Retinal pigment epithelial cell (primary cell): ENCODE measurements at regions not wholly inside any gene's neighbourhood (a gene's known extent, or its start where the extent isn't known, plus 50 kb on each side); places are given as distances from the start of the nearest gene placed in this dataset.

Experiments used
- DNase-seq: peaks from one replicate; pipeline ENCODE4 v3.0.0-alpha.2; 2010; ENCODE audit warnings: low read depth
- H3K4me3 ChIP-seq: 2 replicates; pipeline ENCODE4 v1.5.1; 2011; ENCODE audit warnings: mild to moderate bottlenecking, low read length, control low read depth, moderate library complexity
- TF ChIP-seq, protein P1 (sequence below): conservative IDR thresholded peaks from 2 replicates; pipeline ENCODE4 v1.5.1; 2011; ENCODE audit warnings: low read depth, low read length, control low read depth, inconsistent platforms

- TF ChIP-seq, protein P1, sequence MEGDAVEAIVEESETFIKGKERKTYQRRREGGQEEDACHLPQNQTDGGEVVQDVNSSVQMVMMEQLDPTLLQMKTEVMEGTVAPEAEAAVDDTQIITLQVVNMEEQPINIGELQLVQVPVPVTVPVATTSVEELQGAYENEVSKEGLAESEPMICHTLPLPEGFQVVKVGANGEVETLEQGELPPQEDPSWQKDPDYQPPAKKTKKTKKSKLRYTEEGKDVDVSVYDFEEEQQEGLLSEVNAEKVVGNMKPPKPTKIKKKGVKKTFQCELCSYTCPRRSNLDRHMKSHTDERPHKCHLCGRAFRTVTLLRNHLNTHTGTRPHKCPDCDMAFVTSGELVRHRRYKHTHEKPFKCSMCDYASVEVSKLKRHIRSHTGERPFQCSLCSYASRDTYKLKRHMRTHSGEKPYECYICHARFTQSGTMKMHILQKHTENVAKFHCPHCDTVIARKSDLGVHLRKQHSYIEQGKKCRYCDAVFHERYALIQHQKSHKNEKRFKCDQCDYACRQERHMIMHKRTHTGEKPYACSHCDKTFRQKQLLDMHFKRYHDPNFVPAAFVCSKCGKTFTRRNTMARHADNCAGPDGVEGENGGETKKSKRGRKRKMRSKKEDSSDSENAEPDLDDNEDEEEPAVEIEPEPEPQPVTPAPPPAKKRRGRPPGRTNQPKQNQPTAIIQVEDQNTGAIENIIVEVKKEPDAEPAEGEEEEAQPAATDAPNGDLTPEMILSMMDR = no peak
- DNase-seq = no peak
- no peak overlapping the region for H3K4me3 ChIP-seq
Observed at GRCh38 chr7:94178230-94178629, 174.1 kb upstream of the BET1 start.

GRCh38 chr7:94179466-94179865, 175.3 kb upstream of the BET1 start:
- no peak for DNase-seq
- no peak overlapping the region for H3K4me3 ChIP-seq
- TF ChIP-seq, protein P1 = no peak

- DNase-seq = no peak
- H3K4me3 ChIP-seq = no peak overlapping the region
- TF ChIP-seq, protein P1 = no peak
Observed at GRCh38 chr7:94182066-94182465, 177.9 kb upstream of the BET1 start.

DNA sequence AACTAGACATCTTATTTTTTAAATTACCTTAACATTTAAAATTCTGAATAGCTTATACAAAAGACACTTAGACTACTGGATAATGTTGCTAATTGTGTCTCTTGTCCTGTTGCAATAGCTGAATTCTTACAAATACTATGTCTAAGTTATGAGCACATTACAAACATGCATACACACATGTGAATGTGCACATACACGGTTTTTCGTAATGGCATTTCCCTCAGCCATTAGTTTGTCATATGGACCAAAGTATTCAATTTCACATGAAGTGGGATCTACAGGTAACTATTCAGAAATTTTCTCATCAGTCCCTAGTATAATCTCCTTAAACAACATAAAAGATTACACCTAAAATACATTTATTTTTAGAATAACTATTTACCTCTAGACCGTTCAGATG, 178.6 kb upstream of the BET1 start:
- H3K4me3 ChIP-seq = no peak overlapping the region
- no peak for DNase-seq
- TF ChIP-seq, protein P1 = no peak

GRCh38 chr7:94183289-94183749, 179.2 kb upstream of the BET1 start:
- TF ChIP-seq, protein P1 = no peak
- DNase-seq = peak; percentile 99

DNA sequence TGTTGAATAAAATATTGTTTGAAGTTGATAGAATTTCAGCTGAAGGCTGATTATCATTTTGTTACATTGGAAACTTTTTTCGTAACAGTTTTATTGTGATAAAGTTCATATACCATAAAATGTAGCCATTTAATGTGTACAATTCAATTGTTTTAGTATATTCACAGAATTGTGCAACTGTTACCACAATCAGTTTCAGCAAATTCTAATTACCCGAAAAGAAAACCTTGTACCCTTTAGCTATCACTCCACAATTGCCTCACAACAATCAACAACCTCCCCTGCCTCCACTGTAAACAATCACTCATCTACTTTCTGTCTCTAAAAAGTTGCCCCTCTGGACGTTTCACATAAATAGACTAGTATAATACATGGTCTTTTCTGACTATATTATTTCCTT, 179.7 kb upstream of the BET1 start:
- TF ChIP-seq, protein P1 = no peak
- no peak overlapping the region for H3K4me3 ChIP-seq
- no peak for DNase-seq

More at GRCh38 chr7:94183289-94183749, 179.2 kb upstream of the BET1 start:
- no peak overlapping the region for H3K4me3 ChIP-seq

DNA sequence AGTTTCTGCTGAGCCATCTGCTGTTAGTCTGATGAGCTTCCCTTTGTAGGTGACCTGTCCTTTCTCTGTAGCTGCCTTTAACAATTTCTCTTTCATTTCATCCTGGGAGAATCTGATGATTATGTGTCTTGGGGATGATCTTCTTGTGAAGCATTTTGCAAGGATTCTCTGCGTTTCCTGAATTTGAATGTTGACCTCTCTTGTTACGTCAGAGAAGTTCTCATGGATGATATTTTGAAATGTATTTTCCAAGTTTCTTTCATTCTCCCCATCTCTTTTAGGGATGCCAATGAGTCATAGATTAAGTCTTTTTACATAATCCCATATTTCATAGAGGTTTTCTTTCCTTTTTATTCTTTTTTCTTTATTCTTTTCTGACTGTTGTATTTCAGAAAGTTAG, 184.2 kb upstream of the BET1 start:
- no peak for DNase-seq
- TF ChIP-seq, protein P1 = no peak

More for the DNA sequence above, 184.2 kb upstream of the BET1 start:
- H3K4me3 ChIP-seq = no peak overlapping the region
